ENCODE measurements at regions not wholly inside any gene's neighbourhood (a gene's known extent, or its start where the extent isn't known, plus 50 kb on each side); places are given as distances from the start of the nearest gene placed in this dataset.
A peak's percentile ranks its signal among the peaks of the same experiment; 100 is the strongest.

GRCh38 chr7:50205011-50205410 is 99.5 kb upstream of the IKZF1 start:
- Histone ChIP-seq H2BK5ac (ENCODE audit: low read depth, low read length, poor library complexity, severe bottlenecking) (no peak overlapping the region), H3K23ac (ENCODE audit: low read depth, low read length) (no peak overlapping the region), H4K8ac (ENCODE audit: low read depth in 2 of 2, low read length in 2 of 2) (no peak overlapping the region), H3K9ac (ENCODE audit: low read depth, low read length) (no peak overlapping the region), H3K27ac (ENCODE audit: insufficient read depth, low read length) (no peak overlapping the region), H3K4me1 (ENCODE audit: control insufficient read depth, insufficient read depth, low read length) (no peaks in the 10 kb centered on the region), H2AK9ac (replicated peaks; ENCODE audit: low read depth, low read length, poor library complexity) (peak overlapping the region; percentile 47), H4K91ac (ENCODE audit: insufficient read depth, low read depth, low read length) (no peak overlapping the region), H3K4me3 (ENCODE audit: insufficient read depth, low read depth, low read length) (no peak overlapping the region), H2BK120ac (ENCODE audit: low read depth, low read length) (no peak overlapping the region), H3K56ac (ENCODE audit: extremely low read depth, insufficient read depth, low read length) (no peak overlapping the region), H3K9me3 (ENCODE audit: control insufficient read depth, insufficient read depth, low read length) (peaks cover 7% of the 10 kb centered on the region; the same call in 1 of the 2 replicates), H3K79me1 (ENCODE audit: low read depth in 1 of 2, low read length in 2 of 2) (no peaks in the 10 kb centered on the region), H3K9me1 (ENCODE audit: insufficient read depth, low read length) (no peaks in the 10 kb centered on the region), H4K5ac (ENCODE audit: low read depth, low read length) (no peak overlapping the region), H3K4me2 (ENCODE audit: low read depth, low read length) (no peak overlapping the region), H3K4ac (ENCODE audit: low read depth, low read length) (no peak overlapping the region), H4K20me1 (ENCODE audit: insufficient read depth, low read length) (no peaks in the 10 kb centered on the region), H2BK20ac (ENCODE audit: low read depth, low read length) (no peak overlapping the region), H2AFZ (replicated peaks; ENCODE audit: low read length, poor library complexity) (no peak overlapping the region), H2BK15ac (ENCODE audit: low read depth, low read length) (no peak overlapping the region), H2AK5ac (ENCODE audit: low read depth, low read length) (no peak overlapping the region), H3K18ac (ENCODE audit: low read depth, low read length) (no peak overlapping the region), H3K27me3 (ENCODE audit: control insufficient read depth, insufficient read depth, low read length) (no peaks in the 10 kb centered on the region), H3K14ac (replicated peaks; ENCODE audit: low read depth, low read length) (no peak overlapping the region), H3K36me3 (ENCODE audit: control insufficient read depth, insufficient read depth, low read length) (no peaks in the 10 kb centered on the region)
- no peak for DNase-seq
- intact Hi-C loops (cut with micrococcal nuclease): no loop called here
- dilution Hi-C loops (cut with HindIII; ENCODE audit: low sequenced_read_pairs, unreplicated experiment): no loop called here
- no peak for ATAC-seq (ENCODE audit: low read depth)
- BruUV-seq (replicated peaks): no TSS peak
- POLR2A ChIA-PET (ENCODE audit: unreplicated experiment): no interaction called here
- TF ChIP-seq MAFK (IDR thresholded peaks at IDR 0.05; ENCODE audit: low read depth, low read length): no peak
- no peak for TF ChIP-seq CEBPB (IDR thresholded peaks at IDR 0.05; ENCODE audit: low read depth, low read length)
- TF ChIP-seq SMC3 (IDR thresholded peaks at IDR 0.05; ENCODE audit: low read depth, low read length): no peak
- TF ChIP-seq RCOR1 (IDR thresholded peaks at IDR 0.05; ENCODE audit: insufficient replicate concordance, low read length): no peak
- TF ChIP-seq CTCF (conservative IDR thresholded peaks at IDR 0.05; ENCODE audit: low read depth, low read length): no peak
- in situ Hi-C loops (cut with MboI; ENCODE audit: low sequenced_read_pairs): no loop called here
- 36% methylated on average over 5 of the region's 7 CpGs; no CpG with 5 or more reads in 1 of the 2 experiments for WGBS, 2 experiments (ENCODE audit: extremely low coverage in 2 of 2, insufficient read length in 1 of 2)
- CTCF ChIA-PET: interaction anchor here (0.6 to 0.8 kb wide), 3 partner anchors 8 to 948 kb away, joined by 3 to 4 read pairs (median 3); no protein-coding TSS in a partner anchor
